Endothelial cell of umbilical vein (primary cell): ENCODE measurements at regions not wholly inside any gene's neighbourhood (a gene's known extent, or its start where the extent isn't known, plus 50 kb on each side); places are given as distances from the start of the nearest gene placed in this dataset.
"Not testable (repeated sequence)": the region's sequence is repeated elsewhere in the genome, so short reads cannot be mapped to it uniquely, and the experiment has no call there.

Source experiments
- BruUV-seq: library from RNA; stranded (reverse); fragments of 400-500 nt; replicated peaks from 2 replicates; lab custom pipeline; 2021; lab: Mats Ljungman, UMichigan
- CTCF ChIA-PET: fragments of 300-600, 350-600 bp; sonication (Branson Sonifier 250); formaldehyde crosslinking; loops from one replicate; lab custom pipeline; 2021; ENCODE audit warnings: antibody characterized with exemption, inconsistent platforms; lab: Charles Lee
- POLR2A ChIA-PET: fragments of 300-600, 350-600 bp; sonication (Branson Sonifier 250); formaldehyde crosslinking; loops from one replicate; lab custom pipeline; 2021; ENCODE audit warnings: antibody characterized with exemption, inconsistent platforms; lab: Charles Lee
- DNase-seq: peaks from one replicate; pipeline ENCODE4 v3.0.0-alpha.2; 2011; ENCODE audit warnings: low read depth, low spot score
- FAIRE-seq: peaks from 2 replicates; lab custom pipeline; 2011; peaks lifted over from hg19 to GRCh38; lab: Jason Lieb, UNC
- H2AFZ ChIP-seq: 2 replicates; pipeline ENCODE4 v1.6.0; 2012; ENCODE audit warnings: low read depth, low read length, control low read depth, inconsistent platforms
- H3K27ac ChIP-seq: 2 replicates; pipeline ENCODE4 v1.5.1; 2011; ENCODE audit warnings: low read depth, mild to moderate bottlenecking, control low read depth, low read length, moderate library complexity; ENCODE audit not compliant: insufficient read depth
- H3K27me3 ChIP-seq, 2 experiments: 2 replicates each; pipeline versions ENCODE4 v1.6.0 to v1.6.1; 2011; ENCODE audit warnings: low read length in 2 of 2, mixed read lengths in 1 of 2; ENCODE audit not compliant: control insufficient read depth in 2 of 2, insufficient read depth in 2 of 2
- H3K36me3 ChIP-seq, 2 experiments: 2 replicates in 1 of 2; 3 replicates in 1 of 2; pipeline ENCODE4 v1.5.1; 2011; ENCODE audit warnings: low read length in 2 of 2, mild to moderate bottlenecking in 1 of 2, moderate library complexity in 1 of 2; ENCODE audit not compliant: control insufficient read depth in 2 of 2, insufficient read depth in 2 of 2; ENCODE audit errors: extremely low read depth in 1 of 2
- H3K4me1 ChIP-seq: 3 replicates; pipeline ENCODE4 v1.5.1; 2011; ENCODE audit warnings: mild to moderate bottlenecking, low read length; ENCODE audit not compliant: control insufficient read depth, insufficient read depth; ENCODE audit errors: extremely low read depth
- H3K4me2 ChIP-seq: 2 replicates; pipeline ENCODE4 v1.6.1; 2011; ENCODE audit warnings: low read length, control low read depth, mixed read lengths; ENCODE audit not compliant: insufficient read depth
- H3K4me3 ChIP-seq, 3 experiments: fragments of 200-600 bp in 1 of 3; sonication (generic), shearing (Covaris generic) in 1 of 3; replicated peaks in 1 of 3; 2 replicates each; pipeline ENCODE4 v1.5.1; 2011 to 2016; ENCODE audit warnings: control low read depth in 3 of 3, low read length in 3 of 3, mild to moderate bottlenecking in 2 of 3, inconsistent platforms in 1 of 3, low read depth in 1 of 3, moderate library complexity in 1 of 3; ENCODE audit not compliant: insufficient read depth in 1 of 3
- H3K79me2 ChIP-seq: 2 replicates; pipeline ENCODE4 v1.6.0; 2012; ENCODE audit warnings: low read length, inconsistent platforms; ENCODE audit not compliant: control insufficient read depth, insufficient read depth
- H3K9ac ChIP-seq: replicated peaks from 2 replicates; pipeline ENCODE3; 2011; ENCODE audit warnings: low read length, control low read depth; ENCODE audit not compliant: insufficient read depth; ENCODE audit errors: extremely low read depth
- H3K9me1 ChIP-seq: replicated peaks from 3 replicates; pipeline ENCODE4 v1.6.0; 2011; ENCODE audit warnings: mild to moderate bottlenecking, low read length; ENCODE audit not compliant: control insufficient read depth, insufficient read depth; ENCODE audit errors: extremely low read depth
- H3K9me3 ChIP-seq: replicated peaks from 2 replicates; pipeline ENCODE4 v1.5.1; 2012; ENCODE audit warnings: low read length, inconsistent platforms; ENCODE audit not compliant: control insufficient read depth, insufficient read depth
- H4K20me1 ChIP-seq: replicated peaks from 2 replicates; pipeline ENCODE3; 2011; ENCODE audit warnings: mild to moderate bottlenecking, low read length; ENCODE audit not compliant: control insufficient read depth, insufficient read depth; ENCODE audit errors: extremely low read depth
- EZH2 ChIP-seq: IDR thresholded peaks from 2 replicates; pipeline ENCODE4 v1.6.1; 2012; ENCODE audit warnings: borderline replicate concordance, low read depth, mild to moderate bottlenecking, moderate library complexity, low read length, inconsistent platforms; ENCODE audit not compliant: severe bottlenecking
- FOS ChIP-seq: IDR thresholded peaks from 2 replicates; pipeline ENCODE4 v1.6.1; 2011; ENCODE audit warnings: mild to moderate bottlenecking, low read length, moderate library complexity, borderline replicate concordance; ENCODE audit not compliant: insufficient read depth
- GATA2 ChIP-seq: IDR thresholded peaks from 2 replicates; pipeline ENCODE4 v1.7.0; 2011; ENCODE audit warnings: low read depth, mild to moderate bottlenecking, moderate library complexity, mixed read lengths, low read length; ENCODE audit not compliant: insufficient read length, insufficient read depth
- JUN ChIP-seq: IDR thresholded peaks from 2 replicates; pipeline ENCODE4 v1.6.1; 2011; ENCODE audit warnings: borderline replicate concordance, low read depth; ENCODE audit not compliant: insufficient read length, insufficient read depth
- MYC ChIP-seq: IDR thresholded peaks from one replicate; pipeline ENCODE4 v1.6.1; 2011; ENCODE audit warnings: mild to moderate bottlenecking, low read depth, low read length
- POLR2A ChIP-seq: IDR thresholded peaks from 2 replicates; pipeline ENCODE4 v1.6.1; 2012; ENCODE audit warnings: low read depth, mild to moderate bottlenecking, control low read depth, low read length
- POLR2AphosphoS5 ChIP-seq: IDR thresholded peaks from 2 replicates; pipeline ENCODE4 v1.6.1; 2012; ENCODE audit warnings: low read depth, mild to moderate bottlenecking, control low read depth, low read length, moderate library complexity; ENCODE audit not compliant: insufficient read depth
- dilution Hi-C: fragments of 300-500 bp; cut with MboI; formaldehyde crosslinking; loops from one replicate; pipeline ENCODE4 v1.15.0; 2019; ENCODE audit warnings: low sequenced_read_pairs; ENCODE audit not compliant: extremely low pct_ligation_motif_present
- intact Hi-C: fragments of 100-400 bp; cut with micrococcal nuclease; formaldehyde crosslinking; loops from one replicate; pipeline ENCODE4 v1.10.0; 2022
- TF ChIP-seq, protein P1 (sequence below): IDR thresholded peaks from 2 replicates; pipeline ENCODE4 v1.6.1; 2011; ENCODE audit not compliant: insufficient read depth, insufficient read length
- TF ChIP-seq, protein P2 (sequence below), 2 donors: IDR thresholded peaks; 1 replicate in 1 of 2; 2 replicates in 1 of 2; pipeline ENCODE4 v1.5.1; 2011; ENCODE audit warnings: low read length in 2 of 2, mild to moderate bottlenecking in 2 of 2, moderate library complexity in 2 of 2, control low read depth in 1 of 2, inconsistent platforms in 1 of 2, low read depth in 1 of 2; ENCODE audit not compliant: insufficient read depth in 1 of 2; ENCODE audit errors: extremely low read depth in 1 of 2

DNA sequence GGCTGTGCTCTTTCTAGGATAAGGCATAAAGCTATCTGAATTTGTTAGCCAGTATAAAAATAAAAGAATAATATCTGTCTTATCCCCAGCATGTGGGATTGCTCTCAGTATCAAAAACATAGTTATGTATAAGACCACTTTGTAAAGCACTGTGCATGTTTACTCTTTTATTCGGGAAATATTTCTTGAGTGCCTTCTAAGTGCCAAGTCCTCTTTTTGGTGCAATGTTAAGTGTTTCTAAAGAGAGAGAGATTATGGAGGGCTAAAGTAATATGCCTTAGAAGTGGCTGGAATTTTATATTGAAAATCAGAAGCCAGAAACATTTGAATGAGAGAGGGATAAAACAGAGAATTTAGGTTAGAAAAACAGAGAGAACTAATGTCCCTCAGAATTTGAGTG lies 212.0 kb downstream of the ALG10B start:
- no peaks in the 10 kb centered on the region for H3K9me3 ChIP-seq
- TF ChIP-seq POLR2A (no peak), EZH2 (no peak), FOS (no peak), GATA2 (no peak), JUN (no peak), POLR2AphosphoS5 (no peak), MYC (no peak)
- TF ChIP-seq, protein P1, sequence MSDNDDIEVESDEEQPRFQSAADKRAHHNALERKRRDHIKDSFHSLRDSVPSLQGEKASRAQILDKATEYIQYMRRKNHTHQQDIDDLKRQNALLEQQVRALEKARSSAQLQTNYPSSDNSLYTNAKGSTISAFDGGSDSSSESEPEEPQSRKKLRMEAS: no peak
- TF ChIP-seq, protein P2, sequence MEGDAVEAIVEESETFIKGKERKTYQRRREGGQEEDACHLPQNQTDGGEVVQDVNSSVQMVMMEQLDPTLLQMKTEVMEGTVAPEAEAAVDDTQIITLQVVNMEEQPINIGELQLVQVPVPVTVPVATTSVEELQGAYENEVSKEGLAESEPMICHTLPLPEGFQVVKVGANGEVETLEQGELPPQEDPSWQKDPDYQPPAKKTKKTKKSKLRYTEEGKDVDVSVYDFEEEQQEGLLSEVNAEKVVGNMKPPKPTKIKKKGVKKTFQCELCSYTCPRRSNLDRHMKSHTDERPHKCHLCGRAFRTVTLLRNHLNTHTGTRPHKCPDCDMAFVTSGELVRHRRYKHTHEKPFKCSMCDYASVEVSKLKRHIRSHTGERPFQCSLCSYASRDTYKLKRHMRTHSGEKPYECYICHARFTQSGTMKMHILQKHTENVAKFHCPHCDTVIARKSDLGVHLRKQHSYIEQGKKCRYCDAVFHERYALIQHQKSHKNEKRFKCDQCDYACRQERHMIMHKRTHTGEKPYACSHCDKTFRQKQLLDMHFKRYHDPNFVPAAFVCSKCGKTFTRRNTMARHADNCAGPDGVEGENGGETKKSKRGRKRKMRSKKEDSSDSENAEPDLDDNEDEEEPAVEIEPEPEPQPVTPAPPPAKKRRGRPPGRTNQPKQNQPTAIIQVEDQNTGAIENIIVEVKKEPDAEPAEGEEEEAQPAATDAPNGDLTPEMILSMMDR (IDR thresholded peaks at IDR 0.05; ENCODE audit: extremely low read depth in 1 of 2, insufficient read depth in 1 of 2, low read depth in 1 of 2, low read length in 2 of 2): no peak
- DNase-seq: no peak
- BruUV-seq: no TSS peak
- no peak overlapping the region for H3K4me2 ChIP-seq
- H3K9ac ChIP-seq: no peak overlapping the region
- H3K4me3 ChIP-seq: no peak overlapping the region
- H3K36me3 ChIP-seq: no peaks in the 10 kb centered on the region
- no peaks in the 10 kb centered on the region for H3K4me1 ChIP-seq
- FAIRE-seq: no peak
- ChIA-PET CTCF (no interaction called here), POLR2A (no interaction called here)
- H3K9me1 ChIP-seq: no peaks in the 10 kb centered on the region
- no peak overlapping the region for H3K27ac ChIP-seq
- intact Hi-C loops (no loop called here), dilution Hi-C loops (no loop called here)
- no peaks in the 10 kb centered on the region for H4K20me1 ChIP-seq
- H2AFZ ChIP-seq: no peak overlapping the region
- H3K27me3 ChIP-seq: no peaks in the 10 kb centered on the region
- no peaks in the 10 kb centered on the region for H3K79me2 ChIP-seq

DNA sequence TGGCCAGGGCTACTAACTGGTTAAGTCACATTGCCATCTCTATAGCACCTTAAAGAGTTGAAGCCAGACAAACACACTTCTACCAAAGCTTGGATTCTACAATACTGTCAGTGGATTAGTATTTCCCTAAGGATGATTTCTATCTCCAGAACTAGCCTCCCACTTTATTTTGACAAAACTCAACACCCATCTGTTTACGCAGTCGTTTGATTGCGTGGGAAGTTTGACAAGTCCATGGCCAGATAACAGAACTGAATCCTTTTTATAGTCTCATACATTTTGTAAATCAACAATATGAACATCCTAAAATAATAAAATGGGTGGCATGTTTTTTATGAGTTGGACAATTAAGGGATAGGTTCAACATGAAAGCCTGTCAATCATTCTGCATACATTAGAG lies 212.7 kb downstream of the ALG10B start:
- CTCF ChIA-PET, DNase-seq: not testable (repeated sequence)

More for the DNA sequence above, 212.7 kb downstream of the ALG10B start:
- POLR2A ChIA-PET, H3K27me3 ChIP-seq, FAIRE-seq, H3K9me1 ChIP-seq, H3K4me3 ChIP-seq, intact Hi-C loops, BruUV-seq, H3K36me3 ChIP-seq, H2AFZ ChIP-seq, H3K27ac ChIP-seq, H3K79me2 ChIP-seq, H4K20me1 ChIP-seq, H3K9me3 ChIP-seq, dilution Hi-C loops, H3K4me1 ChIP-seq, H3K4me2 ChIP-seq, H3K9ac ChIP-seq: not testable (repeated sequence)
